Psoas muscle (tissue), 7 donors: ENCODE measurements at regions not wholly inside any gene's neighbourhood (a gene's known extent, or its start where the extent isn't known, plus 50 kb on each side); places are given as distances from the start of the nearest gene placed in this dataset.

Experiments
- ATAC-seq, 4 donors: fragments of 200-7000 bp; cut with Tn5 transposase; one replicate each; pipeline ENCODE4 v1.9.1; 2020; ENCODE audit warnings: moderate library complexity in 3 of 4, mild to moderate bottlenecking in 2 of 4
- DNase-seq, 2 donors: peaks; one replicate each; pipeline ENCODE4 v3.0.0-alpha.2; 2020
- H3K27ac ChIP-seq: fragments of 200-600 bp; one replicate; pipeline ENCODE4 v1.8.0; 2022
- H3K27me3 ChIP-seq, 3 donors: fragments of 200-600 bp in 1 of 3; one replicate each; pipeline versions ENCODE4 v1.6.1 to v1.8.0; 2013 to 2022; ENCODE audit warnings: low read length in 2 of 3, mild to moderate bottlenecking in 2 of 3, moderate library complexity in 1 of 3; ENCODE audit not compliant: insufficient read depth in 3 of 3
- H3K36me3 ChIP-seq, 2 donors: fragments of 200-600 bp in 1 of 2; one replicate each; pipeline versions ENCODE4 v1.6.1 to v1.8.0; 2013 to 2022; ENCODE audit warnings: low read depth in 1 of 2, mild to moderate bottlenecking in 1 of 2, moderate library complexity in 1 of 2; ENCODE audit not compliant: insufficient read depth in 1 of 2
- H3K4me1 ChIP-seq: fragments of 200-600 bp; one replicate; pipeline ENCODE4 v1.8.0; 2022
- H3K4me3 ChIP-seq: fragments of 200-600 bp; one replicate; pipeline ENCODE4 v1.8.0; 2022; ENCODE audit warnings: mild to moderate bottlenecking
- H3K9me3 ChIP-seq: fragments of 200-600 bp; one replicate; pipeline ENCODE4 v1.8.0; 2022
- WGBS, 3 donors: extraction: QIAGEN DNeasy Blood & Tissue Kit; methylation state at CpG; one replicate each; pipeline versions ENCODE4 v1.1.6 to v1.1.7; 2013; 5-methylcytosine and 5-hydroxymethylcytosine counted together
- intact Hi-C, 2 donors: fragments of 100-400 bp; cut with DNase I; formaldehyde crosslinking; loops; one replicate each; pipeline versions ENCODE4 v1.11.0 to v1.14.2; 2022
- TF ChIP-seq, protein P1 (sequence below): fragments of 200-600 bp; IDR thresholded peaks from one replicate; pipeline ENCODE4 v1.8.0; 2022; ENCODE audit warnings: antibody characterized with exemption
- donor health status: healthy with polysubstance abuse.
- donor health status: DM: no; HTN: no; CAD: no; lungs with moderate emphysema.
- donor health status: Bipolar disorder and iron deficiency.
- donor health status: healthy.
- donor health status: DM: yes; HTN: yes; CAD: no.
- donor health status: DM: no; HTN: no; CAD: no.
- donor health status: DM: yes; HTN: yes; CAD: no.

- Histone ChIP-seq H3K4me3 (no peak overlapping the region), H3K27ac (no peak overlapping the region), H3K9me3 (no peaks in the 10 kb centered on the region), H3K36me3 (no peaks in the 10 kb centered on the region), H3K4me1 (peaks cover 6% of the 10 kb centered on the region), H3K27me3 (no peaks in the 10 kb centered on the region)
- intact Hi-C loops = loop anchor here in 1 of 2 donors (10.0 kb wide), 2 partner anchors 262 to 548 kb away; no protein-coding TSS in a partner anchor
- WGBS, 3 donors = 34 to 50% (median 34%) methylated on average over 2 of the region's 2 CpGs
- DNase-seq (no peak), ATAC-seq (no peak)
- TF ChIP-seq, protein P1, sequence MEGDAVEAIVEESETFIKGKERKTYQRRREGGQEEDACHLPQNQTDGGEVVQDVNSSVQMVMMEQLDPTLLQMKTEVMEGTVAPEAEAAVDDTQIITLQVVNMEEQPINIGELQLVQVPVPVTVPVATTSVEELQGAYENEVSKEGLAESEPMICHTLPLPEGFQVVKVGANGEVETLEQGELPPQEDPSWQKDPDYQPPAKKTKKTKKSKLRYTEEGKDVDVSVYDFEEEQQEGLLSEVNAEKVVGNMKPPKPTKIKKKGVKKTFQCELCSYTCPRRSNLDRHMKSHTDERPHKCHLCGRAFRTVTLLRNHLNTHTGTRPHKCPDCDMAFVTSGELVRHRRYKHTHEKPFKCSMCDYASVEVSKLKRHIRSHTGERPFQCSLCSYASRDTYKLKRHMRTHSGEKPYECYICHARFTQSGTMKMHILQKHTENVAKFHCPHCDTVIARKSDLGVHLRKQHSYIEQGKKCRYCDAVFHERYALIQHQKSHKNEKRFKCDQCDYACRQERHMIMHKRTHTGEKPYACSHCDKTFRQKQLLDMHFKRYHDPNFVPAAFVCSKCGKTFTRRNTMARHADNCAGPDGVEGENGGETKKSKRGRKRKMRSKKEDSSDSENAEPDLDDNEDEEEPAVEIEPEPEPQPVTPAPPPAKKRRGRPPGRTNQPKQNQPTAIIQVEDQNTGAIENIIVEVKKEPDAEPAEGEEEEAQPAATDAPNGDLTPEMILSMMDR = no peak
Observed at GRCh38 chr3:25036633-25037032, 391.4 kb upstream of the RARB start.

DNA sequence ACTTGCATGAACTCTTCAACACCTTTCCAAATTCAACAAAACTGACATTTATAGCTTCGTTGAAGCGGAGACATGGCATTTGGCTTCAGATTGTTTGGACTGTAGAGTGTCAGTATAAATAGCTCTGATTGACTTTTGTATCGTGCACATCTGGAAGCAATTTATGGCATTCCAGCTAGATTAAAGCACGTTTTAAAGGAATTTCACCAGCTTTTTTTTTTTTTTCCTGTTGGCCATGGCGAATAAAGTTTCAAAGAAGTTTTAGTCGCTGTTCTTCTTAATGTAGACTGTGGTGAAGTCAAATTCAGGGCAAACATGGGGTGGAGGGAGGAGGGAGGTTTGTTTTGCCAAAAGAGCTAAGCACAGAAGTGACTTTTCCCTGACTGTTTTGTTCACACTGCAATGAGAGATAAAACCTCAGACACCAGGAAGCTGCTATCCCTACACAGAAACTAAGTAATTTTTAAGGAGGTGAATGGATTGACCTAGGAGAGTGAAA lies 391.0 kb upstream of the RARB start:
- ATAC-seq = no peak
- Histone ChIP-seq H3K27ac (no peak overlapping the region), H3K27me3 (no peaks in the 10 kb centered on the region), H3K9me3 (no peaks in the 10 kb centered on the region), H3K36me3 (no peaks in the 10 kb centered on the region), H3K4me3 (no peak overlapping the region), H3K4me1 (peaks cover 6% of the 10 kb centered on the region)
- WGBS, 3 donors = 21 to 28% (median 22%) methylated on average over 6 of the region's 6 CpGs
- TF ChIP-seq, protein P1 = no peak
- intact Hi-C loops = loop anchor here in 1 of 2 donors (10.0 kb wide), 2 partner anchors 262 to 548 kb away; no protein-coding TSS in a partner anchor
- no peak for DNase-seq

GRCh38 chr3:25038271-25038670 lies 389.8 kb upstream of the RARB start:
- TF ChIP-seq, protein P1 = no peak
- no peak overlapping the region for H3K4me3 ChIP-seq
- DNase-seq = no peak
- intact Hi-C loops = loop anchor here in 1 of 2 donors (10.0 kb wide), 2 partner anchors 263 to 547 kb away; no protein-coding TSS in a partner anchor
- no peak overlapping the region for H3K27ac ChIP-seq
- H3K36me3 ChIP-seq = no peaks in the 10 kb centered on the region
- no peaks in the 10 kb centered on the region for H3K9me3 ChIP-seq
- ATAC-seq = no peak
- H3K27me3 ChIP-seq = no peaks in the 10 kb centered on the region
- H3K4me1 ChIP-seq = peaks cover 6% of the 10 kb centered on the region

GRCh38 chr3:25038922-25039321 lies 389.1 kb upstream of the RARB start:
- H3K4me1 ChIP-seq = peaks cover 6% of the 10 kb centered on the region
- TF ChIP-seq, protein P1 = no peak
- H3K9me3 ChIP-seq = no peaks in the 10 kb centered on the region
- WGBS, 3 donors = 21 to 32% (median 24%) methylated on average over 4 of the region's 4 CpGs
- DNase-seq (no peak), ATAC-seq (peak in 1 of 4 donors; percentile 65)
- no peaks in the 10 kb centered on the region for H3K36me3 ChIP-seq
- no peak overlapping the region for H3K27ac ChIP-seq
- no peaks in the 10 kb centered on the region for H3K27me3 ChIP-seq
- no peak overlapping the region for H3K4me3 ChIP-seq
- intact Hi-C loops = loop anchor here in 1 of 2 donors (10.0 kb wide), 2 partner anchors 264 to 546 kb away; no protein-coding TSS in a partner anchor

- intact Hi-C loops = no loop called here
- Histone ChIP-seq H3K36me3 (no peaks in the 10 kb centered on the region), H3K4me3 (no peak overlapping the region), H3K27ac (no peak overlapping the region), H3K9me3 (no peaks in the 10 kb centered on the region), H3K4me1 (peaks cover 11% of the 10 kb centered on the region), H3K27me3 (no peaks in the 10 kb centered on the region)
- 87 to 90% (median 89%) methylated on average over 3 of the region's 3 CpGs for WGBS, 3 donors
- no peak for ATAC-seq
- no peak for DNase-seq
- TF ChIP-seq, protein P1 = no peak
Observed at GRCh38 chr3:25040748-25041147, 387.3 kb upstream of the RARB start.
